ENCODE measurements at regions not wholly inside any gene's neighbourhood (a gene's known extent, or its start where the extent isn't known, plus 50 kb on each side); places are given as distances from the start of the nearest gene placed in this dataset.
A peak's percentile ranks its signal among the peaks of the same experiment; 100 is the strongest.

DNA sequence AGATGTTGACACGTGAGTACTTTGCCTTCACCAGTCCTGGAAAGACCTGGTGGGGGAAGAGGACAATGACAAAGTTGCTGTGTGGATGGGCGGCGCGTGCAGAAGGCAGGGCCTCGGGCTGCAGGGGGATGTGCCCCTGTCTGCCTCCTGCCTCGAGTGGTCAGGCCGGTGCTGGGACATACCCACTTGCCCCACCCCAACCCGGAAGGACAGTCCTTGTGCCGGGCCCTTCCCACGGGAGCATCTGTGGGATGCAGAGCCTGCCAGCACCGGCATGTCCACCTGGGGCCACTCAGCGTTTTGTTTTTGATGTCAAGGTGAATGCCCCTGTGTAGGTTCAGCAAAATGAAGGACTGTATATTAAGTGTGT, 60.5 kb upstream of the BHLHE23 start:
- DNase-seq: no peak

DNA sequence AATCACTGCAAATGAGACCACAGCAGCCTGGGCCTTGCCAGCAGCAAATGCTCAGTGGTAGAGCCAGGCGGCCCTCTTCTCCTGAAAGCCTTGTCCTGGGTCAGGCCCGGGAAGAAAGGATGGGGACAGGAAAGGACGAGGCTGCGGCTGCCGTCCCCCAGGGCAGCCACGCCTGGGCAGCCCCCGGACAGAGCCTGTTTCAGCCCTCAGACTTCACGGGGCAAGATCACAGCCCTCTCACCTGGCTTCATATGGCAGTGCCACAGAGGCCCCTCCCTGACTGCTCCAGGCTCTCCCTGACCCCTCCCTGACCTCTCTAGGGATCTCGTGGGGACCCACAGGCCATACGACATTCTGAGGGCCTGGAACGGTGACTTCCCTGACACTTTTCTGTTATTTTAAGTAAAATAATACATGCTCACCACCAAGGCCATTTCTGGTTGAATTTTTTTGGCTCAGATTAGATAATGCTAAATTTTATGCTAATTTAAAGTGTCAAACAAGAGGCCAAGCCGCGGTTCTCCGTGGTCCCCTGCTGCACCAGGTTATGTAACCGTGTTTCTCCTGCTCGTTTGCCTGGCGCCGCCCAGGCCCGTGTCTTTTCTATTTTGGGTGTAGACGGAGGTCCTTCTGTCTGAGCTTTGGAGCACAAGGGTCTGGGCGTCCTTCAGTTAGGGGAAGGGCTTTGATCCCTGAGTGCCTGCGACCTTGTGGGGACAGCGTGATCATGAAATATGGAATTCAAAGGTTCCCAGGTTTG, 59.9 kb upstream of the BHLHE23 start:
- no peak for DNase-seq

DNA sequence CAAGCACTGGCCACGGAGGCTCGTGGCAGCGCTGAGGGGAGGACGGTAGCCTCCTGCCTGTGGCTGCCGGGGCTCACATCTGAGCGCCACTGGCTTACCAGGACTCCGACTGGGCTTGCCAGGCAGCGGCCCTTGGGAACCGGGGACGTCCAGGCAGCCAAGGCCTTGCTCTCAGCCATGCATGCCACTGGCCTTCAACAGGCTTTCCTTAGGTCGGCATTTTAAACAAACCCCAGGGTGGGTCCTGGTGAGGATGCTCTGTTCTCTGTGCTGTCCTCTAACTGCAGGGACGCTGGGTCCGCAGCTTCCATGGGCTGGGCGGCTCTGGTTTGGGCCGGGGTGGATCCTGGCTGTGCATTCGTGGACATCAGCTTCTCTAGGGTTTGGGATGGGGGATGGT, 59.1 kb upstream of the BHLHE23 start:
- DNase-seq: no peak

DNA sequence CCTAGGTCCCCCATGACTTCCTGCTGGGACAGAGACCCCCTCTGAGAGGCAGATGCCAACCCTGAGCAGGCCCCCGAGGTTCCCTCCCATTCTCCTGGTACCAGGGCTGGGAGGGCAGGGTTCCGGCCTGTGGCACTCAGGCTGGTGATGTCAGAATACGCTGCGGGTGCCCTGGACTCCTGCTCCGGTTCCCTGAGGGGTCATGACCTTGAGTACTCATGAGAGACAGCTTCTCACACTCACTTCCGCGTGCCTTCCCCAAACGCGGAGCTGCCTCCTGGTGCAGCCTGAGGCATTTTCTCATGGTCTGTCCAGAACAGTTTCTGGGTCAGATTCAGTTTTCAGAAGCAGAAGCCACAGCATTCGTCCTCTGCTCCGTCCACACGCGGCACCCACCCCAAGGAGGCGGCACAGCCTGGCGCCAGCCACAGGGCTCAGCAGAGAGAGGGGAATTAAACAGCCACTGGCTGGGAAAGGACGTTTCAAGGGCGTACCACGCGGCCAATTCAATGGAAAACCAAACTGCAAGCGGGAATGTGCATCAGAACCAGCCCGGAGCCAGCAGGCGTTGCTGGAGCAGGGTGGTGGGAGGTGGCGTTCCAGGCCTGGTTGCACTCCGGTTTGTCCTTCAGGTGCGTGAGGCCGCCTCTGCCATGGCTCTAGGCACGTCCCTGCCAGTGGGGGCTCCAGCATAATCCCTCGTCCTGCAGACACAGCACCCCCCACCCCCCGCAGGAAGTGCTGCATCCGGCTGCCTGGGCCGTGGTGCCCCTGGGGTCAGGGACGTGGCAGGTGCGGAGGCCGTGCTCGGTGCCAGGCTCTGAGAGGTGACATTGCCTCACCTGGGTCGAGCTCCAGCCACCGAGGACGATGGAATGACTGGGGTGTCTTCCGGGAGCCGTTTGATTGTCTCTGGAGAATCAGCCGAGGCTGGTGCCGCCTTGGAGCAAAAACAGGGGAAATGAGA, 58.3 kb upstream of the BHLHE23 start:
- DNase-seq: no peak

DNA sequence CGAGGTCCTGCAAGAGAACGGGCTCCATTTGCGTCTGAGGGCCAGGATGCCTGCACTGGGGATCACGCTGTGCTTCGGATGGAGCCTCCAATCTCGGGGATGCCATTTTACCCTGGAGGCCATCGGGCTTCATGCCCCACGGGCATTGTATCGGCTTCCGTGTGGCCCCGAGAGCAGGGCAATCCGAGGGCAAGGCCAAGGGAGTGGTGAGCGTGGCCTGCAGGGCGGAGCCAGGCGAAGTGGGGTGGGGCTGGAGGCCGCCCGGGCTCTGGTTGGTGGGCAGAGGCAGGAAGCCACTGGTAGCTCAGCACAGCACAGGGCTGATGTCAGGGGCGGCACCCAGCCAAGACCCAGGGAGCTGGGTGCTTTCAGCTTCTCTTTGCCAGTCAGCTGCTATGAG, 57.5 kb upstream of the BHLHE23 start:
- DNase-seq: no peak

DNA sequence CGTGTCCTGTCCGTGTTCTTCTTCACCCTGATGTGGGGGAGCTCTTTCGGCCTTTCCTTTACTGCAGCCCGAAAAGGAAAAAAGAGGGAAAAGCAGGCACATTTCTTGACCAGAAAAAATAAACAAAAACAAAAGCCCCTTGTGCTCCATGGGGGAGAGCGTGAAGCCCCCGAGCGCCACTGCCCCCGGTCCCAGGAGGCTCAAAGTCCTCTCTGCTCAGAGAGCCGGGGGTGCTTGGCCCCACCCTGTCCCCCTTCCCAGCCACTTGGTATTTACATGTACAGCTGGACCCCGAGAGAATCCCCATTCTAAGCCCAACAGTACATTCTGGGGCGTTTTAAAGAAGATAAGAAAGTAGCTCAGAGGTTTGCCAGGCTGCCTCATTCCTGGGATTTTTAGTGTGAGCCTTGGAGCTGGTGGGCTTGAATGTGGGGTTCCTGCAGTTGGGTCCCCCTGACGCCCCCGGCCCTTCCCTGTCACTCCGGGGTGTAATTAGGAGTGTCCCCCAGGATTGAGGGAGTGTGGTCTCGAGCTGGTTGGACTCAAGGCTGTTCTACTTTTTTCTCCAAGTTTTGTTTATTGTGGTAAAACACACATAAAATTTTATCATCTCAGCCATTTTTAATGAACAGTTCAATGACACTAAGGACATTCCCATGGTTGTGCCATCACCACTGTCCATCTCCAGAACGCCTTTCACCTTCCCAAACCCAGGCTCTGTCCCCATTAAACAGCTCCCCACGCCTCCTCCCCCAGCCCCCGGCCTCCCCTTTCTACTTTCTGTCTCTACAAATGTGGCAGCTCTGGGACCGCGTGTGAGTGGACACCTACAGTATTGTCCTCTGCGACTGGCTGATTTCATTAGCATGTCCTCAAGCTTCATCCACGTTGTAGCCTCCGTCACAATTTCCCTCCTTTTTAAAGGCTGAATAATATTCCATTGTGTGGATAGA, 55.7 kb upstream of the BHLHE23 start:
- no peak for DNase-seq

DNA sequence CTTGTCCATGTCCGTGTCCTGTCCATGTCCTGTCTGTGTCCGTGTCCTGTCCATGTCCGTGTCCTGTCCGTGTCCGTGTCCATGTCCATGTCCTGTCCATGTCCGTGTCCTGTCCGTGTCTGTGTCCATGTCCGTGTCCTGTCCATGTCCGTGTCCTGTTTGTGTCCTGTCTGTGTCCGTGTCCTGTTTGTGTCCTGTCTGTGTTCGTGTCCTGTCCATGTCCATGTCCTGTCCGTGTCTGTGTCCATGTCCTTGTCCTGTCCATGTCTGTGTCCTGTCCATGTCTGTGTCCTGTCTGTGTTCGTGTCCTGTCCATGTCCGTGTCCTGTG, 55.0 kb upstream of the BHLHE23 start:
- DNase-seq: no peak

DNA sequence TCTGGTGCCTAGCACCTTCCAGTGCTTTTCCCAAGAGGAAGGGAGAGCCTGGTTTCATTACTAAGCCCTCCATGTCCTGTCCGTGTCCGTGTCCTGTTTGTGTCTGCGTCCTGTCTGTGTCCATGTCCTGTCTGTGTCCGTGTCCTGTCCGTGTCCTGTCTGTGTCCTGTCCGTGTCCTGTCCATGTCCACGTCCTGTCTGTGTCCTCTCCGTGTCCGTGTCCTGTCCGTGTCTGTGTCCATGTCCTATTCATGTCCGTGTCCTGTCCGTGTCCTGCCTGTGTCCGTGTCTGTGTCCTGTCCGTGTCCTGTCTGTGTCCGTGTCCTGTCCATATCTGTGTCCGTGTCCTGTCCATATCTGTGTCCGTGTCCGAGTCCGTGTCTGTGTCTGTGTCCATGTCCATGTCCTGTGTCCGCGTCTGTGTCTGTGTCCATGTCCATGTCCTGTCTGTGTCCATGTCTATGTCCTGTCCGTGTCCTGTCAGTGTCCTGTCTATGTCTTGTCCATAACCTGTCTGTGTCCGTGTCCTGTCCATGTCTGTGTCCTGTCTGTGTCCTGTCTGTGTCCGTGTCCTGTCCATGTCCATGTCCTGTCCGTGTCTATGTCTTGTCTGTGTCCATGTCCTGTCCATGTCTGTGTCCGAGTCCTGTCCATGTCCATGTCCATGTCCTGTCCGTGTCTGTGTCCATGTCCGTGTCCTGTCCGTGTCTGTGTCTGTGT, 54.4 kb upstream of the BHLHE23 start:
- no peak for DNase-seq

DNA sequence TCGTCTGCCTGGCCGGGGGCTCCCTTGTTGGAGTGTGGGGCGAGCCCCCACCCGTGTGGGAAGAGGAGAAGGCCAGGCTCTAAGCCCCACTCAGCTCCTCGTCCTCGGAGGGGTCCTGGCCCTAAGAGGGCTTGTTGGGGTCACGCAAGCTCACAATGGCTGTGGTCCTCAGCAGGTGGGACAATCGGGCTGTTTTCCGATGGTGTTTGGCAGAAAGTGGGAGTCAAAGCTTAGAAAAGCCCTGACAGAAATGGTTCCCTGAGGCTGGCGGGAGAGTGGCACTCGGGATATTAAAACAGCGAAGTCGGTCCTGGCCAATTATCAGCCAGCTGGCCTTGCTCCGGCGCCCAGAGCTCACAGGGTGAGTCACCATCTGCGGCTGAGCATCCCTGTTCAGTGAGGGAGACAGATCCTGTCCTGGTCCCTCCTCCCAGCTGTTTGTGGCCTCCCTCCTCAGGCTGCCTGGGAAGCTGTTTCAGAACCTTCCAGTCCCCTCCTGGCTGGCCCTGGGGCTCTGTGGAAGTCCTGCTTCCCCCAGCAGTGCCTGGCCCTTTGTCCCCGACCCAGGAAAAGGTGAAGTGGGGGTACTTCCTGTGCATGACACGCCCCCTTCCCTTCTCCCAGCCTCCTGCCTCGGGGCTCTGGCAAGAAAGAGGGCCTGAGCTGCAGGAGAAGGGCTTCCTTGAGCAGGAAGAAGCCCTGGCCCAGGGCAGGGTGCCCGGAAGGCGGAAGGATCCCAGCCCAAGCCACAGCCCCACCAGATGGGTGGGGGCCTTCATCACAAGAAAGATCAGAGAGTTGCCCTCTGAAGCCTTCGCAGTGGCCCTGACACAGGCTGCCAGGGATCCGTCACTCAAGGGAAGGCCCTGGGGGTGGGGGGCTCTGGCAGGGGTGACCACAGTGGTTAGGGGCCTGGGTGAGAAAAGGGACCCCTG, 53.6 kb upstream of the BHLHE23 start:
- DNase-seq: peak; percentile 43

DNA sequence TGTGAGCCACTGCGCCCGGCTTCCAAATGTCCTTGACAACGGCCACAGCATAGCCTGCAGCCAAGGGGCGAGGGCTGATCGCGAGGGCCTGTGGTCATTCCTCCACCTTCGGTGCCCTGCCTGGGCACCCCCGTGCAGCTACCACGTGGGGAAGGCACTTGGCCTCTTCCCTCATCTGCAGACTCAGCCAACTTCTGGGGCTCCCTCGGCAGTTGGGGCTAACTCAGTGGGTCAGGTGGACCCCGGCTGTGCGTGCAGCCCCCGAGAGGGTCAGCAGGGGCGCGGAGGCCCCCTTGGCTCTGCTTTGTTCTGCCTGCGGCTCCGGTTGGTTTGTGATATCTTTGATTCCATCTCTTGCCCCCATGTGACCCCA, 52.9 kb upstream of the BHLHE23 start:
- DNase-seq: no peak

DNA sequence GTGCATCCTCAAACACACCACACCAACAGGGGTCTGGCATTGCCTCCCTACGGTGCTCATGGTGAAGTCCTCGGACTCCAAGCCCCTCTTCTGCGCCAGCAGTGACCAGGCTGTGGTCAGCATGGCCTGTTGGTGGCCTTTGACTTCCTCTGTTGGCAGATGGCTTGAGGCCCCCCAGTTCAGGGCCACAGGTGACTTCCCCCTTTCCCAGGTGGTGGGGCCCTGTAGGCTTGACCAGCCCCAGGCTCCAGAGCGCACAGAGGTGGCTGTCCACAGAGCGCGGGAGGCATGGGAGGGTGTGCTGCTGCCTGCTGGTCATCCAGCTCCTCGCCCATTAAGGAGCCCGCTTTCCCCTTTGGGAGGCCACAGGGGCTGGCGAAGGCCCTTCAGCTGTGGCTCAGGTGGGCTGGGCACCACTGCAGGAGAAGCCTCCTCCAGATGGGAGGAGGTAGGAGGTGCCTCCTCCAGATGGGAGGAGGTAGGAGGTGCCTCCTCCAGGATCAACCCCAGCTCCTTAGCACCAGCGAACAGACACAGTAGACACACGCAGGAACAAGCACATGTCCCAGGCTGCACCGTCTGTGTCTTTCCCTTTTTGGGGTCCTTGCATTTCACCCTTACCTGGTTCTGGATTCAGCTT, 52.1 kb upstream of the BHLHE23 start:
- DNase-seq: no peak

DNA sequence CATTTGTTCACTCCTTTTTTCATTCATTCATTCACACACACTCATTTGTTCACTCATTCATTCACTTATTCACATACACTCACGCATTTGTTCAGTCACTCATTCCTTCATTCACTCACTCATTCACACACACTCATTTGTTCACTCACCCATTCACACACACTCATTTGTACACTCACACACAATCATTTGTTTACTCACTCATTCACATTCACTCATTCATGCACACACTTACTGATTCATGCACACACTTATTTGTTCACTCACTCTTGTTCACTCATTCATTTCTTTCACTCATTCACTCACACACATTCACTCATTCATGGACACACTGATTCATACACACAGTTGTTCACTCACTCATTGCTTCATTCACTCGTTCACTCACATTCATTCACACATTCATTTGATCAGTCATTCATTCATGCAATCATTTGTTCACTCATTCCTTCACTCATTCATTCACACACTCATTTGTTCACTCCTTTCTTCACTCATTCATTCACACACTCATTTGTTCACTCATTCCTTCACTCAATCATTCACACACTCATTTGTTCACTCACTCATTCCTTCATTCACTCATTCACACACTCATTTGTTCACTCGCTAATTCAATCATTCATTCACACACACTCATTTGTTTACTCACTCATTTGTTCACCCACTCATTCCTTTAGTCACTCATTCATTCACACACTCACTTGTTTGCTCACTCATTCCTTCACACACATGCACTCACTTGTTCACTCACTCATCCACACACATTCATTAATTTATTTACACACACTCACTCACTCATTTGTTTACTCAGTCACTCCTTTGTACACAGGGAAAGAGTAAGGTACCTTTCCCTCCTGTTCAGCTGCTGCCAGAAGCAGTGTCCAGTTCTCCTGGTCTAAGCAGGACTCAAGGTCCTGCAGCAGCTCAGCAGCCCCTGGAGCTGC, 50.7 kb upstream of the BHLHE23 start:
- DNase-seq: no peak

DNA sequence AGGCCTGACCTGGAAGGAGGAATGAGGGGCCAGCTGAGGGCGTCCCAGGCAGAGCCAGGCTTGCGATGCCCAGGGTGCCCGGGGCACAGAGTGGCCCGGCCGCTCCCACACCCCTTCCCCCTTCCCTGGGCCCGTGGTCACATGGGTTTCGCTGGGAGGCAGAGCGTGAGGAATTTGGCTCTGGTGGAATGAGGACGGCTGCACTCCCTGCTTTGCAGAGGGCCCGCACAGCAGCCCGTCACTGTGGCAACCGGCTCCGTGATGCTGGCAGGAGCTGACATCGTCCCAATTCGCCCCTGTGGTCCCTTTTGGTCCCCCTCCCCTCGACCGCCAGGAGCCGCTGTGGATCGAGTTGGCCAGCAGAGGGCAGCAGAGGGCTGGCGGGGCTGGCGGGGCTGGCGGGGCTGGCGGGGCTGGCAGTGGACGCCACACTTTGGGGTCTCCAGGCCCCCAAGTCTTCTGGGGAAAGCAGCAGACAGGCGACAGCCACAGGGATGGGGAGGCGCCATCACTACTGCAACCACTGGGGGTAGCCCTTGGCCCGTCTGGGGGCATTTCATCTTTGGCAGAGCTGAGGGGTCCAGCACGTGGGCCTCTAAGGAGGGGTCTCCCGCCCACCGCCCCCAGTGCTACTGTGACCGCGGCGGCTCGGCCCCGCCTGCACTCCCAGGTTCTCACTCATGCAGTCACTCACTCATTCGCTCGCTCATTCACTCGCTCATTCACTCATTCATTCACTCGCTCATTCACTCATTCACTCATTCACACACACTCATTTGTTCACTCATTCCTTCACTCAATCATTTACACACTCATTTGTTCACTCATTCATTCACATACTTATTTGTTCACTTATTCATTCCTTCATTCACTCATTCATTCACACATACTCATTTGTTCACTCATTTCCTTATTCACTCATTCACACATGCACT, 49.7 kb upstream of the BHLHE23 start:
- DNase-seq: peak; percentile 46
